HG03196 (cell line): ENCODE measurements at regions not wholly inside any gene's neighbourhood (a gene's known extent, or its start where the extent isn't known, plus 50 kb on each side); places are given as distances from the start of the nearest gene placed in this dataset.

Source experiments
- ATAC-seq: cut with Tn5 transposase; IDR thresholded peaks from one replicate; pipeline ENCODE4 v1.9.1; 2021; ENCODE audit not compliant: unreplicated experiment

DNA sequence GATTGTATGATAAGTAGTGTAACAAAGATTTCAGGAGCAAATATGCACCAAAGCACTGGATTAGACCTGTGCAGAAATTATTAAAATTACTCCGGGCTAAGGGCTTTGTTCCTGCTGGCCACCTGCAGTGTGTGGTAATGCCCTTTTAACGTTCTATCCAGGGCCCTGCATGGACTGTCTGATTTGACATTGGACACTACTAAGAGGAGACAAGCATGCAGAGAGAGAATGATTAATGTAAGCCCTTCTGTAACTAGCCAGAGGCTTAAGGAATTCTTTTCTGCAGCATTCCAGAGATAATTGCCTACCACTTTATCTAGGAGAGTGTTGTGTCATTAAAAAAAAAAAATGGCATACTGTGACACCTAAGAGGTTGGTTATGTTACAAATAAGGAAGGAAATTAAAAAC, 117.0 kb downstream of the PCDH7 start:
- ATAC-seq = no peak

DNA sequence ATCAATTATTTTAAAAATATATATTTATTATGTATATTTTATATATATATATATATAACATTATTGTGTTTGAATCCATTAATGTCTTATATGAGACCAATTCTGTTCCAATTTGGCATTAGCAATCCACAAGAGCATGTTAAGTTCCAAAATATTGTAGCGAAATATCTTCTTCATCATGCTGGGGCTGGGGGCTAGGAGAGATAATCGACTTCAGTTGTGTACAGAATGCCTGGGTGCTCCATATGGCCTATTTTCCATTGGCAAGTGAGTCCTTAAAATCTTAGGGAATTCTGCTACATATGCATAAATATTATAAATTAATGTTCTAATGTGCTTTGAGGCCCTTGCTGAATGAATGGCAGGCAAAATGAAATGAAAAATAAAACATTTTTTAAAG, 117.7 kb downstream of the PCDH7 start:
- ATAC-seq = no peak

DNA sequence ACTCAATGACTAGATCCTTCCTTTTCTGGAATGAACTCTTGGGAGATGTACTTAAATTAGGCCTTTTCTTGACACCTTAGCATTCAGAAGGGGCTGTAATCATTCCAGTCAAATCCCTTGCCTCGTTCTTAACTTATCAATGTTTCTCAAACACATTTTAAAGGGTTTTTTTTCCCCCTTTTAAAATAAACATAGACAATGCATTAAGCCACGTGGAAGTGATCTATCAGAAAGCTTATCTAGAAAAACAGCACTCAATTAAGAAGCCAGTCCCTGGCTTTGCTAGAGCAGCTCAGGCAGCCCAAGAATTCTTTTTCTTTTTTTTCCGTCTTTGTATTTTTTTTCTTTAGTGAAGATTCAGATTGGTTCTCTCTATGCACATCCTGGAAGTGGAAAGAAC, 118.2 kb downstream of the PCDH7 start:
- no peak for ATAC-seq

DNA sequence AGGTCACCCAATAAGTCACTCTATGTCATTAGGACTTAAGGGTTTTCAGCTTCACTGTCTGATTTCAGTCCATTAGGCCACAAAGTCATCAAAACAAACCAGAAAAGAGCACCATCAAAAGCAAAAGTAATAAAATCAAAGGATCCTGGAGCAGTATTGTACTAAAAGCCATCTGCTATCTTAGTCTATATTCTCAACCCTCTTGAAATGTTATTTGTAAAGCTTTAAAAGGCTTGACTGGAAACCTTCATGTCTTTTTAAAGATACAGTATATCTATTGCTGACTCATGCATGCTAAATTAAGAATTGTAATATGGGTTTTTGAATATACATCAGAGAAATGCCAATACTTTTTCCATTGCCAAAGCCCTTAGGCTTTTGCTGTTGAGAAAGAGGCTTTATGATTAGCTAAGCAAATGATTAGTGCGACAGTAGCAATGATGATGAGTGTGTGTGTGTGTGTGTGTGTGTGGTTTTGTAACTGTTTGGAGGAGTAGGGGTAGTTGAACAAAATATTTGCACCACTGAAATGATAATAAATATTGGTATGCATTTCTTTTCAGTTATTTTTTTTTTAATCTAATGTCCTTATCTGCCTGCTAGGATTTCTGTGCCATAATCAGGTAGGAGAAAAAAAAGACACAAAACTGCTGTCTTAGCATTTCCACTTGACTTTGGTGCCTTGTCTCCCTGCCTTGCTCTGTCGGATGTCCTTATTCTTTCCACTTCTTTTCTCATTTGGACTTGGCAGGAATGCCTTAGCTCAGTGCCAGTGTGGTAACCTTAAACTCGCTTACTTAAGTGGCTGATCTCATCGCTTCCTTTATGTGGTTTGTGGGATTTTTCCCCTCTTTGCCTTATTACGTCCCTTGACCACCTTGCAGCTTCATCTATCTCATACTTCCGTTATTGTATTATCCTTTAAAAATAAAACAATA, 119.7 kb downstream of the PCDH7 start:
- no peak for ATAC-seq

DNA sequence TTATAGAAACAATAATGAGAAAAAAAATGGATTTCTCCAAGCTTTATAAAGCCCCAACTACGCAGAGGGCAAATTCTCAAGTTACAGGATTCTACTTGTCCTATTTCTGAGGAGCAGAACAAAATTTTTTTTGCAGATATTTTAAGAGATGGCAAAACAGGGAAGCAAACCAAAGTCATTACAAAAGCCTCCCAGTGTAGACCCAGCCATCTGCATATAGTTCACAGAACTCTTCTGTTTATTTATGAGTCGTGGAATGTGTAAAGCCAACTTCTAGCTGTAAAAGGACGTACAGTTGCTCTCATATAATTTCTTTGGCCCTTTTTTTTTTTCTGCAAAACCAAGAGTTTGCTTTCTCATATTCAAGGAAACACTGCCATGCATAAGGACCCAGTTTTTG, 120.4 kb downstream of the PCDH7 start:
- no peak for ATAC-seq

DNA sequence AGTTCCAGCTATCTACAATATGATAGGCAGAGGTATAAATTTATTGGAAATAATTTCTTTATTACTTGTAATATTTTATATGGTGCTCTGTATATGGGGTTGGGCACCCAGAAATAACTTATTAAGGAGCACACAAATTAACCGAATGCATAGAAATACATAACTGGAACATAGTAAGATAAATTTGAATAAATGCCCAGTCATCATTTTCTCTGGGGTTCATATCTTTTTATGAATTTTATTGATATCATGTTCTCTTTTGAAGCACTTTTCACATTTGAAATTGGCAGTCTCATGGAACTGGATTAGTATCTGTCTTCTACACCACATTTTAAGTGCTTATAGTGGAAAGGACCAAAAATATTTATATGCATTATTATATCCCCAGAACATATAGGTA, 122.0 kb downstream of the PCDH7 start:
- no peak for ATAC-seq

DNA sequence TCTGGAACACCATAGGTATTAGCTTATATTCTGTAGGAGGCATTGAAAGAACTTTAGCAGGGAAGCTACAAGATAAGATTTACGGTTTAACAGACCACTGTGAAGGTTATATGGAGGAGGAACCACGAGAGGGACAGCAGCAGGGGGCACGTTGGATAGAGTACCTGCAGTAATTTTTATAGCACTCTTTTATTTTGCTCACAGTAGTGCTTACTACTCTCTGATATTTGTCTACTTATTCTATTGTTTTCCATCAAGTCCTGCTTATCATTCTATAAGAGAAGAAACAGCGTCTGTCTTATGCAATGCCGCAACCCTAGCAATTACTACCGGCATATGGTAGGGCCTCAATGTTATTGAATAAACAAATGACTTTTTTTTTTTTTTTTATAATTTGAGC, 122.5 kb downstream of the PCDH7 start:
- no peak for ATAC-seq

DNA sequence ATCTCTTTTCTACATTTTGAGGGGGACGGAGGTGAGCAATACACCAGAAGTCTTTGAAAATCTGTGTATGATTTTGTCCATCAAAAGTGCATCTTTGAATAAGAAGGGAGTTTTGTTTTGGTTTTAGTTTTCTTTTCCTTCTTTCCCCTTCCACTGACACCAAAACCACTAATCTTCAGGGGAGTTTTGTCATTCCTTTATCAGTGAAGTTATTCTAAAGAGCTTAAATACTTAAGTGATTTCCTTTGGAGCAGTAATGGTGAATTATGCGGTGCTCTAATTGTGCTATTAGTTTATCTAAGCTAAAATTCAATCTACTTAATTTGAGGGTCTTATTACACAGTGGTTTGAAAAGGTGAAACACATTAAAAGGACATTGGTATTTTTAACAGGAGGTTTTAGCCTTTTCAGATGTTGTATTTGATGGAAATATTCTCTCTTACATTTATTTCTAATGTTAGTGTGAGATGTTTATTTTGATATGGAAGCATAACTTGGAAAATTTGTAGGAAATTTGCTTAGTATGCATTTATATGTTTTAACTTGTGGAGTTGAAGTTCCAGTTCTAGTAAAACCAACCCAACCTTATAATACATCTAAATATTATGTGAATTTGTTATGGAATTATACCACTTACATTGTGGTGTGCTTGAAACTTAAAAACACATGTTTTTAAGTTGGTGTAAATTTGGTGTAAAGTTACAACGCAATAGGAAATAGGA, 124.9 kb downstream of the PCDH7 start:
- no peak for ATAC-seq

DNA sequence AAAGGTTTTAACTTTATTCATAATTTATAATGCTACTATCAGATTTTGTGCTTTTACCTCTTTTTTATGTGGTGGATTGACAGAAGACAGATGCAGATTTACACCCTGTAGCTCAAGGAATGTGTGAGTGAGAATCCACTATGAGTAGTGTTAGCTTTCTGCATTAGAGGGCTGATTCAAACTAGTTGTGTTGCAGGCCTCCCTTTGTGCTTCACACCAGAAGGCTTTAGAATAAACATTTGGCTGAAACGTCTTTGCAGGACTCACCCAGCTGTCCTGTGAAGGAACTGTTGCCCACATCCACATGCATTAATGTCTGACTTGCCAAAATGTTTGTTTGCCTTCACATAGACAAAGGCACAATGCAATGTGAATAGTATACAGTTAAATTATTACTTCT, 127.0 kb downstream of the PCDH7 start:
- ATAC-seq = no peak

DNA sequence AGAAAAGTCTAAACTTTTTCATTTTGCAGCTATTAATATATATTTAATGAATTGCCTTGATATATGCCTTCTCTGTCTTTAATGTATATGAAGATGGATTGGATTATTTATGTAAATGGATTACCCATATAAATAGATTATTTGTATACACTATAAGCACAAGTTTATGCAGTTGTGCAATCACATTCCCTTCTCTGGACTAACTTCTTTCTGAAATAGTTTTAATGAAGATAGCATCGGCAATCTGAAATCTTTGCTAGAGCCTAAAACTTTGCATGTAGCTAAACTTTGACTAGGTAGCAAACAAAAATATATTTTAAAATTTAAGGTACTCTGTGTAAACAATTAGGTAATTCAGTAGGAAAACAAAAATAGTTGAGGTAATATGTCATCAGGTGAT, 127.8 kb downstream of the PCDH7 start:
- no peak for ATAC-seq

DNA sequence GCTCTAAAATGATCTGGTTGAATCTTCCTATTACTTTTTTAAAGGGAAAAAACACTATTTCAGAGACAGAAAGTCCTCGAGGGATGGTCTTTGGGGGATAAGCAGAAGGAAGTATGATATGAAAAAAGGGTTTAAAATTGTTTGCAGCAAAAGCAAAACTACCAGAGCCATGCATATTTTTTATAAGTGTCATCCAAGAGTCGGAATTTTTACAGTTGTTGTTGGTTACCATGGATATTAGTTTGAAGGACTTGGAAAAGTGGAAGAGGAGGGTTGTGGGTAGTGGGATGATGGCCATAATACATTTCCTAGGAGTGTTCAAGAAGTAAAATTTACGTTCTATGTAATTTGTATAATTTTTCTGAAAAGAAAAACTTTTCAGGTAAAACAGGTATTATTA, 134.4 kb downstream of the PCDH7 start:
- ATAC-seq = no peak

DNA sequence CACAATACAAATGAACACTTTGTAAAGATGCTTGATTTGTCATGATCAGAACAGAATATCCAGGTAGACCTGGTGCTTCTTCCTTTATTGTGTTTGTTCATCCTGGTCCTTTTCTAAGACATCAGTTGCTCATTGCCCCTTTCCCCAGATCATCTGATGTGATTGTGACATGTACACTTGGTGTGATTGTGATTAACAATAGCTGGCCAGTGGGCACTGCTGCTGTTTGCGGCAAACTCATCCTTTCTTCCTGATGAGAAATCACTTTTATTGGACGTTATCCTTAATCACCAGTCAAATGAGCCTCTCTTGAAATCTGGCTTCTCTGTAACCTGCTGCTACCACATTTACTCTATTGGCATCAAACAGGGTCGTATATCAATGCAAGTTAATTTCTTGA, 135.1 kb downstream of the PCDH7 start:
- ATAC-seq = no peak

DNA sequence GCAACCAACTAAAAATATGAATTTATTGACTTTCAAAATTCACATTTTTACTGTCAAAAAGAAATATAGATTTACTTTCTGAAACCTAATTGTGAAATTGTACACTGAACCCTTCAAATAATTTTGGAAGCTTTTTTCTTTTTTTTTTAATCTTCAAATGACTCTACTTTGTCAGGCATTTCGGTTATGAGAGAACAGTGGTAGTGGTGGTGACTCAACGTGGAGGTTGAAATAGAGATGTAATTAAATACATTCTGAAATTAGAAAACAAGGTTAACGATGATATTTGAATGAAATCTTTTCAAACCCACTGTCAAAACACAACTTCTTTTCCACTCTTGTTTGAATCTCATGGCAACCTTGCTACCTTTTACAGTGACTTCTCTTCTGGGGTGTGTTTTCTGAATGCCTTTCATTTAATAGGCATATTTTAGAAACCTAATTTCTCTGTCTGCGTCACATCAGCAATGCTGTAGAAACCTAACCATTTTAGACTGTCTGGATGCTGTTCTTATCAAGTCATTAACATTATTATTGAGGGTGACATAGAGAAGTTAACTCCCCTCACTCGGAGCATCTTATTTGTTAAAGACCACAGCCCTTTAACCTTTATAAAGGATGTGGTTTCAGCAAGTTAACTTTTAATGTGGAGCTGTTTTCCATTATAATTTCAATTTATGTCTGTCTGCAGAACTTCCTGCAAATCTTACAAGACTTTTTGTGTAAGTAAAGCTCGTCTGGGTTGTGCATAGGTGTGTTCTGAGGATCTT, 136.8 kb downstream of the PCDH7 start:
- no peak for ATAC-seq

DNA sequence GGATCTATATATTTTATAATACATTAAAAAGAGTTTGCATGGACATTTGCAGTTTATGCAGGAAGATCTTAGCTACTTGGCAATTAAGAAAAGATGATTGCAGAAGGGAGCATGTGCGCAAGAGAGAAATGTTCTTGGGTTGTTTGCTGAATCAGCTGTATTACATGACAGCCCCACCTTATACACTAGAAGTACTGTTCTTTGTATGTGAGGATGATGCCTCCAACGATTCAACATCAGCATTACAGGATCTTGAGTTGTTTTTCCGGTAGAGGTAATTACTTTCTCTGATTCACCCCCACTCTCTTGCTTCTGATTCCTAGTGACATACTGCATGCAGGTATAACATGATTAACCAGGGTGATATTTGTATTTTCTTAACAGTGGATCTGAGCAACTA, 140.8 kb downstream of the PCDH7 start:
- ATAC-seq = no peak

DNA sequence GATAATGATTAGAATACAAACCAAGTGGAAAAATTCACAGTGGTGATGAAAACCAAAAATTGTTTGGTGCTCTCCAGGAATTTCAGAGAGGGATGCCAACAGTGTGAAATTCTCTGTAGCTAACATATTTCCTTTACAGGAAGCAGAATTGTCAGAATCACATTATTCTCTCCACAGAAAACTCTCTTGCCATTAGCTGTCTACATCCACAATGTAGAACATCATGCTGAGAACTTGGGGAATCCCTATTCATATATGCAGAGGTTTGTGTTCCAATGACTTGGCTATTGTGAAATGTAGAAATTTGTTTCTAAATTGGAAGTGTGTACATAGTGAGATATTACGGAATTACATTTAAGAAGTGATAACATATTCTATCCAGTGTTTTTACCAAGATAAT, 142.0 kb downstream of the PCDH7 start:
- ATAC-seq = no peak

DNA sequence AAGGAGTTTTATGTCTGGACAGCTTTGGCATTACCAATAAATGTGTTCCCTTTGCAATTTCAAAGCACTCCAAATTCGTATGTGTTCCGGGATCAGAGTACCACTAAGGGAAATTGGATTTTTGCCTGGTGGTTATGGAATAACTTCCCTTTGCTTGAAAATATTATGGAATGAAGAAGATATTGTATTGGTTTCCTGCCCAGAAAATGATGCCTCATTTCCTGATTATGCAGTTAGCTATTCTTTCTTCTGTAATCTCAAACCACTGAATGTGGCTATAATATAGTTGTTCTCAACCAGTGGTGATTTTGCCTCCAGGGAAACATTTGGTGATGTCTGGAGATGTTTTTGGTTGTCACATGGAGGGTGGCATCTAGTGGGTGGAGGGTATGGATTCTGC, 142.9 kb downstream of the PCDH7 start:
- ATAC-seq = no peak

DNA sequence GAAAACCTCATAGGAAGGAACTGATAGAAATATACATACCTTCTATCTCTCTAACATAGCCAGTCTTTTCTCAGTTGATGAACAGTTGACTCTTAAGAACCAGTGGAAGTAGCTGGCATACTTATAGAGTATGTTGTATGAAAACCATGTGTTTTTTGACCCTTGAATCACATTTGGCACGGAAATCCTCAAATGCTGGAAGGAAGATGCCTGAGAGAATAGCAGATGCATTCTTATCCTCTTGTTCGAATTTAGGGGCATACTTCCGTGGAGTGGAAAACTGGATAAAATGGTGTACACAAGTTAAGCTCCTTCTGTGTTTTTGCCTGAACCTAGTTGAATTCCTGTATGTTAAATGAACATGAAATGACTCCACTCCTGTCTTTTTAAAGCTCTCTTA, 145.5 kb downstream of the PCDH7 start:
- ATAC-seq = no peak

DNA sequence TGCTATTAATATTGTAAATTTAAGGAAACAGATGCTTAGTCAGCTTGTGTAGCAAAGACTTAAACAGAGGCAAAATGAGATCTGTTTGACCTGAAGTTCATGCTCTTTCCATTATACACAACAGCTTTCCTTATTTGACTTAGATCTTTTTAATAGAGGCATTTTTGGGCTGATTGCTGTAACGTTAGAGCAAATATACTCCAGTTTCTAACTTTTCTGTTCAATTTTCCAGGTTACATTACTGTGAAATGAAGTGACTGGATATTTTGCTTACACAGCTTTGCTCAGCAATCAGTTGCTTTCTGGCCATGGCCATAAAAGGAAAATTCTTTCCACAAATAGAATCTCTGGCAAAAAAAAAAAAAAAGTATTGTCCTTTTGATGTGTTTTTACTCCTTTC, 146.2 kb downstream of the PCDH7 start:
- no peak for ATAC-seq

DNA sequence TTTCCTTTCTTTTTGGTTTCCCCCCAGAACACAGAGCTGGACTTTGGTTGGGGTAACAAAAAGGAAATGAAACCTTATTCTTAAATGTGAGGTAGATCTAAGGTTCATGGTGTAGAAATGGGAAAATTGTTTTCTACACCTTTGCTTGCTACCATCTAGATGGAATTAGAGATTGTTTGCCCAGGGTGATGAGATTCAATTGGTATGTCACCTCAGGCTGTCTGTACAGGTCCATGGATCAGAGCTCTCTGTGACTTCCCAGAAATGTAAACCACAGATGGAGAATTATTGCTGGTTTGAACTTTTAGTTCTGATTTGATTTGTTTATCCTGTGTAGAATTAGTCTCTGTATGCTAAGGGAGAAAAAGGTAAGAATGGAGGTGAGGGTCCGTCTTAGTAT, 146.7 kb downstream of the PCDH7 start:
- no peak for ATAC-seq

DNA sequence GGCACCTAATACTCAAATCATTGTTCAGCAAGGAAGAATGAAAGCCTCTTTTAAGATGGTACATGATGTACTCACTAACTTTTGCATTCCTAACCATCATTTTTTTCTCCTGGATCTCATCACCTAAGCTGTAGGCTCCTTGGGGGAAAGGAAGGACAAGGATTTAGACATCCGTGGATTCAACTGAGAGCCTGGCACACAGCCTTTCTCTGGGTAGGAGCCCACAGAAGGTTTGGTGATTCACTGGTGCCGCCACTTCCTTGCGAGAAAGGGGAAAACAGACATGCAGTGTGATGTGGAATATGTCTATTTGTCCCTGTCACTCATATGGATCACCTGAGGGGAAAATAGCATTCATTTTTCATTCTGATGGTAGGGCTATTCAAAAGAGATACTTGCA, 147.3 kb downstream of the PCDH7 start:
- no peak for ATAC-seq

DNA sequence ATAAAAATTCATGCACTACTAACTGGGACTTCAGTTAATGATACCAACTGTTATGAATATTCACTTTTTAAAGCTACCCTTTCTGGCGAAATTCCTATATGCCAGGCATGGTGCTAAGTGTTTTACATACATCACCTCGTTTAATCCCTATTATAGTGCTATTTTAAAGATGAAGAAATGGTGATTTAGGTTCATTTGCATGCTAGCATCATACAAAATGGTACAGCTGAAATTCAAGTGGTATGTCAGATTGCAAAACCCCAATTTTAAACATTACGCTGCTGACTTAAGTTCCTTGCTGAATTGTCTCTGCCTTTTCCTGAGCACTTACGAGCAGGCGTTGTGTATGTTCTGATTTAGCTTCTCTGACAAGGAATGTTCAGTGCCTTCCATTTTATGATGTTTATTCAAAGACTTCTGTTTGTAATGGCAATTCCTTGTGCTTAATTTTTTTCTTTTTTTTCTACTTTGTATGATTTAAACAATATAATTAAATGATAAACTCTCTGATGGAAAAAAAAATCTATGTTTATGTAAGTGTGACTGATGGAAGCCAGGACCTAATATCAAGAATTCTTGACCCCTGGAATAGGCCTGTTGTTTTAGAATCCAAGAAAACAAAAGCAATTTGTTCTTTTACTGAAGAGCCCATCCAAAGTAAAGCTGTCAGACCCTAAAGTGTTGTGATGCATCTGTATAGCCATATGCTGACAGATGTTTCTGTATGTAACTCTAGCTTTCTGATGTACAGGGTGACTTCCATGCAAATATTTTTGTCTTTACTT, 148.1 kb downstream of the PCDH7 start:
- ATAC-seq = no peak
